ENCODE measurements at regions not wholly inside any gene's neighbourhood (a gene's known extent, or its start where the extent isn't known, plus 50 kb on each side); places are given as distances from the start of the nearest gene placed in this dataset.

- ATAC-seq: no peak
- POLR2A ChIA-PET: no interaction called here
- Histone ChIP-seq H3K4me2 (no peak overlapping the region), H3K4me1 (no peaks in the 10 kb centered on the region), H3K4me3 (no peak overlapping the region), H3K27ac (no peak overlapping the region), H3K9me3 (no peaks in the 10 kb centered on the region)
- CTCF ChIA-PET: no interaction called here
- no peak for FAIRE-seq
- DNase-seq (ENCODE audit: low read depth in 1 of 2, low spot score in 1 of 2): no peak
- 39% methylated on average over 4 of the region's 4 CpGs for WGBS (ENCODE audit: missing lambda C conversion rate)
- no peak for TF ChIP-seq ELK1 (IDR thresholded peaks at IDR 0.05; ENCODE audit: low read depth, low read length)
- no peak for TF ChIP-seq NR3C1 (IDR thresholded peaks at IDR 0.05)
- TF ChIP-seq RFX5 (IDR thresholded peaks at IDR 0.05): no peak
- no peak for TF ChIP-seq MAFK (IDR thresholded peaks at IDR 0.05; ENCODE audit: partially characterized antibody)
- no peak for TF ChIP-seq FOSL2 (IDR thresholded peaks at IDR 0.05)
- no peak for TF ChIP-seq FOSL2 (CRISPR knock-in tag; IDR thresholded peaks at IDR 0.05)
- TF ChIP-seq SREBF2 (IDR thresholded peaks at IDR 0.05): no peak
- no peak for TF ChIP-seq MYC (IDR thresholded peaks at IDR 0.05; ENCODE audit: borderline replicate concordance, low read length)
- TF ChIP-seq EP300 (IDR thresholded peaks at IDR 0.05): no peak
- no peak for TF ChIP-seq ZSCAN20 (CRISPR knock-in tag; IDR thresholded peaks at IDR 0.05)
- no peak for TF ChIP-seq CBX8 (IDR thresholded peaks at IDR 0.05)
- TF ChIP-seq HOXA7 (CRISPR knock-in tag; IDR thresholded peaks at IDR 0.05): no peak
- no peak for TF ChIP-seq JUN (IDR thresholded peaks at IDR 0.05)
- TF ChIP-seq RARB (CRISPR knock-in tag; IDR thresholded peaks at IDR 0.05): no peak
Observed at GRCh38 chr18:24649571-24649970, 189.1 kb downstream of the HRH4 start.

GRCh38 chr18:24651434-24651833 is 191.0 kb downstream of the HRH4 start:
- no peak for FAIRE-seq
- H3K4me3 ChIP-seq: no peak overlapping the region

GRCh38 chr18:24656050-24656449 is 195.6 kb downstream of the HRH4 start:
- no peak overlapping the region for H3K27ac ChIP-seq
- POLR2A ChIA-PET: no interaction called here
- H3K4me3 ChIP-seq: no peak overlapping the region
- no peak overlapping the region for H3K4me2 ChIP-seq
- CTCF ChIA-PET: no interaction called here
- no peak for ATAC-seq
- no peaks in the 10 kb centered on the region for H3K4me1 ChIP-seq
- no peak for FAIRE-seq
- no peak for DNase-seq (ENCODE audit: low read depth in 1 of 2, low spot score in 1 of 2)
- no peaks in the 10 kb centered on the region for H3K9me3 ChIP-seq
- TF ChIP-seq JUN (IDR thresholded peaks at IDR 0.05) (no peak), SREBF2 (IDR thresholded peaks at IDR 0.05) (no peak), PBX3 (IDR thresholded peaks at IDR 0.05) (no peak), MAFK (IDR thresholded peaks at IDR 0.05; ENCODE audit: partially characterized antibody) (no peak), FOSL2 (IDR thresholded peaks at IDR 0.05) (no peak), FOSL2 (CRISPR knock-in tag; IDR thresholded peaks at IDR 0.05) (no peak), BCL3 (IDR thresholded peaks at IDR 0.05) (no peak), SMC3 (IDR thresholded peaks at IDR 0.05) (no peak), NPAS2 (CRISPR knock-in tag; IDR thresholded peaks at IDR 0.05; ENCODE audit: borderline replicate concordance) (no peak), EHMT2 (IDR thresholded peaks at IDR 0.05; ENCODE audit: low read depth) (no peak)
- WGBS (ENCODE audit: missing lambda C conversion rate): 16% methylated on average over 4 of the region's 4 CpGs

More at GRCh38 chr18:24651434-24651833, 191.0 kb downstream of the HRH4 start:
- 5% methylated on average over 2 of the region's 2 CpGs for WGBS (ENCODE audit: missing lambda C conversion rate)
- TF ChIP-seq HEYL (CRISPR knock-in tag; IDR thresholded peaks at IDR 0.05): no peak
- Histone ChIP-seq H3K4me2 (no peak overlapping the region), H3K27ac (no peak overlapping the region), H3K9me3 (no peaks in the 10 kb centered on the region), H3K4me1 (no peaks in the 10 kb centered on the region)
- POLR2A ChIA-PET: no interaction called here
- CTCF ChIA-PET: interaction anchor here (1.3 kb wide), 1 partner anchor 108 kb away, joined by 3 read pairs; no protein-coding TSS in a partner anchor
- ATAC-seq: no peak
- no peak for DNase-seq (ENCODE audit: low read depth in 1 of 2, low spot score in 1 of 2)

Measured in A549 (cell line).